B cell (primary cell): ENCODE measurements at regions not wholly inside any gene's neighbourhood (a gene's known extent, or its start where the extent isn't known, plus 50 kb on each side); places are given as distances from the start of the nearest gene placed in this dataset.

ENCODE experiments used
- ATAC-seq: fragments of 200-7000 bp; cut with Tn5 transposase; one replicate; pipeline ENCODE4 v1.10.0; 2021; ENCODE audit warnings: low read depth, mild to moderate bottlenecking, moderate number of reproducible peaks, moderate library complexity
- CTCF ChIA-PET: fragments of 350-600 bp; sonication (Branson Sonifier 250); formaldehyde crosslinking; loops from one replicate; lab custom pipeline; 2021; ENCODE audit warnings: antibody characterized with exemption, inconsistent platforms; lab: Charles Lee
- POLR2A ChIA-PET: fragments of 350-600 bp; sonication (Branson Sonifier 250); formaldehyde crosslinking; loops from one replicate; lab custom pipeline; 2021; ENCODE audit warnings: antibody characterized with exemption; lab: Charles Lee
- DNase-seq: peaks from one replicate; pipeline ENCODE4 v3.0.0; 2013
- H2AFZ ChIP-seq: 2 replicates; pipeline ENCODE4 v1.6.1; 2012; ENCODE audit warnings: mild to moderate bottlenecking, low read depth, low read length; ENCODE audit not compliant: insufficient read depth, poor library complexity, severe bottlenecking
- H3K27ac ChIP-seq, 2 donors: 1 replicate in 1 of 2; 2 replicates in 1 of 2; pipeline ENCODE4 v1.5.1; 2012 to 2013; ENCODE audit warnings: low read length in 2 of 2, mild to moderate bottlenecking in 2 of 2, moderate library complexity in 1 of 2
- H3K27me3 ChIP-seq, 4 experiments: fragments of 200-600 bp in 1 of 4; sonication (generic) in 1 of 4; replicated peaks in 1 of 4; 1 replicate in 2 of 4; 2 replicates in 2 of 4; pipeline versions ENCODE4 v1.6.1 to v1.7.0; 2013 to 2016; ENCODE audit warnings: low read length in 3 of 4, mild to moderate bottlenecking in 2 of 4, mixed read lengths in 1 of 4, moderate library complexity in 1 of 4; ENCODE audit not compliant: insufficient read depth in 4 of 4, control insufficient read depth in 3 of 4; ENCODE audit errors: control extremely low read depth in 1 of 4
- H3K36me3 ChIP-seq, 2 experiments: replicated peaks in 1 of 2; 1 replicate in 1 of 2; 2 replicates in 1 of 2; pipeline versions ENCODE4 v1.6.1 to v1.7.1; 2013; ENCODE audit warnings: low read length in 1 of 2; ENCODE audit not compliant: insufficient read depth in 2 of 2, control insufficient read depth in 1 of 2; ENCODE audit errors: control extremely low read depth in 1 of 2, extremely low read depth in 1 of 2
- H3K4me1 ChIP-seq, 2 donors: fragments of 200-600 bp in 1 of 2; sonication (generic) in 1 of 2; 1 replicate in 1 of 2; 2 replicates in 1 of 2; pipeline versions ENCODE4 v1.5.1 to v1.6.1; 2013 to 2017; ENCODE audit warnings: low read length in 2 of 2; ENCODE audit not compliant: control insufficient read depth in 2 of 2, insufficient read depth in 2 of 2
- H3K4me2 ChIP-seq: replicated peaks from 2 replicates; pipeline ENCODE3; 2012; ENCODE audit warnings: mild to moderate bottlenecking, low read depth, low read length; ENCODE audit not compliant: poor library complexity, severe bottlenecking
- H3K4me3 ChIP-seq, 5 experiments: fragments of 200-600 bp in 1 of 5; sonication (generic) in 1 of 5; 1 replicate in 3 of 5; 2 replicates in 2 of 5; pipeline versions ENCODE4 v1.5.1 to v1.7.0; 2011 to 2016; ENCODE audit warnings: low read length in 4 of 5, mild to moderate bottlenecking in 4 of 5, low read depth in 2 of 5, control low read depth in 1 of 5, moderate library complexity in 1 of 5; ENCODE audit not compliant: insufficient read depth in 1 of 5; ENCODE audit errors: control extremely low read depth in 1 of 5, extremely low read depth in 1 of 5
- H3K79me2 ChIP-seq: fragments of 200-600 bp; sonication (generic); one replicate; pipeline ENCODE4 v1.6.0; 2016; ENCODE audit warnings: low read length; ENCODE audit not compliant: control insufficient read depth, insufficient read depth
- H3K9ac ChIP-seq: fragments of 200-600 bp; sonication (generic); 2 replicates; pipeline ENCODE4 v1.6.1; 2017; ENCODE audit warnings: mild to moderate bottlenecking, low read length, moderate library complexity
- H3K9me3 ChIP-seq, 3 donors: one replicate each; pipeline versions ENCODE4 v1.6.1 to v1.7.1; 2013; ENCODE audit warnings: low read length in 2 of 3; ENCODE audit not compliant: control insufficient read depth in 2 of 3, insufficient read depth in 1 of 3; ENCODE audit errors: control extremely low read depth in 1 of 3
- H4K20me1 ChIP-seq: 2 replicates; pipeline ENCODE4 v1.6.0; 2012; ENCODE audit warnings: mild to moderate bottlenecking, low read length; ENCODE audit not compliant: insufficient read depth, control insufficient read depth, poor library complexity, severe bottlenecking
- H3K27ac Mint-ChIP-seq: one replicate; pipeline ENCODE4 v1.8.0; 2021; ENCODE audit warnings: mixed read lengths
- H3K27me3 Mint-ChIP-seq: one replicate; pipeline ENCODE4 v1.8.0; 2021; ENCODE audit warnings: mixed read lengths
- H3K4me1 Mint-ChIP-seq: one replicate; pipeline ENCODE4 v1.8.0; 2021; ENCODE audit warnings: mixed read lengths
- H3K4me3 Mint-ChIP-seq: one replicate; pipeline ENCODE4 v1.8.0; 2021; ENCODE audit warnings: mixed read lengths
- H3K9me3 Mint-ChIP-seq: one replicate; pipeline ENCODE4 v1.8.0; 2022; ENCODE audit warnings: mixed read lengths; ENCODE audit not compliant: insufficient read depth
- CTCF ChIP-seq: fragments of 200-600 bp; IDR thresholded peaks from one replicate; pipeline ENCODE4 v1.8.0; 2022; ENCODE audit warnings: antibody characterized with exemption, mild to moderate bottlenecking
- EZH2 ChIP-seq: IDR thresholded peaks from 2 replicates; pipeline ENCODE4 v1.6.1; 2012; ENCODE audit warnings: borderline replicate concordance, low read depth, mild to moderate bottlenecking, moderate library complexity, low read length; ENCODE audit not compliant: insufficient read depth, poor library complexity, severe bottlenecking
- WGBS: methylation state at CpG from one replicate; pipeline ENCODE4 v1.1.5; 2013; ENCODE audit warnings: missing lambda C conversion rate; ENCODE audit not compliant: insufficient coverage; 5-methylcytosine and 5-hydroxymethylcytosine counted together
- intact Hi-C: fragments of 100-400 bp; cut with micrococcal nuclease; formaldehyde crosslinking; loops from one replicate; pipeline ENCODE4 v1.10.0; 2022

GRCh38 chr6:151730496-151730870, 77.0 kb upstream of the ESR1 start:
- H3K27ac Mint-ChIP-seq = no peak overlapping the region
- H3K4me3 Mint-ChIP-seq = no peak overlapping the region
- DNase-seq = no peak
- peaks cover 0 to 8% (median 5%) of the 10 kb centered on the region in 3 donors for H3K9me3 ChIP-seq
- no peak overlapping the region for H3K4me2 ChIP-seq
- ATAC-seq = no peak
- no peak overlapping the region for H2AFZ ChIP-seq
- H3K27me3 Mint-ChIP-seq = no peaks in the 10 kb centered on the region
- no peak overlapping the region for H3K9ac ChIP-seq
- no peak for TF ChIP-seq EZH2
- no peak for TF ChIP-seq CTCF
- no peak overlapping the region for H3K27ac ChIP-seq
- ChIA-PET CTCF (no interaction called here), POLR2A (no interaction called here)
- H3K36me3 ChIP-seq = no peaks in the 10 kb centered on the region
- H3K27me3 ChIP-seq = no peaks in the 10 kb centered on the region
- H4K20me1 ChIP-seq = no peaks in the 10 kb centered on the region
- no peaks in the 10 kb centered on the region for H3K4me1 Mint-ChIP-seq
- H3K9me3 Mint-ChIP-seq = no peaks in the 10 kb centered on the region
- intact Hi-C loops = no loop called here
- H3K4me1 ChIP-seq = no peaks in the 10 kb centered on the region
- no CpG with 5 or more reads among the region's 2 CpGs for WGBS
- H3K79me2 ChIP-seq = no peaks in the 10 kb centered on the region
- H3K4me3 ChIP-seq = no peak overlapping the region

- Mint-ChIP-seq H3K4me1 (no peaks in the 10 kb centered on the region), H3K4me3 (no peak overlapping the region), H3K9me3 (no peaks in the 10 kb centered on the region), H3K27ac (no peak overlapping the region), H3K27me3 (no peaks in the 10 kb centered on the region)
- ChIA-PET POLR2A (no interaction called here), CTCF (no interaction called here)
- TF ChIP-seq CTCF (no peak), EZH2 (no peak)
- no peak for ATAC-seq
- no peak overlapping the region for H2AFZ ChIP-seq
- H3K9me3 ChIP-seq = peaks cover 0 to 8% (median 5%) of the 10 kb centered on the region in 3 donors
- no peaks in the 10 kb centered on the region for H3K79me2 ChIP-seq
- H3K4me2 ChIP-seq = no peak overlapping the region
- no peak overlapping the region for H3K4me3 ChIP-seq
- no peaks in the 10 kb centered on the region for H3K4me1 ChIP-seq
- no peaks in the 10 kb centered on the region for H3K36me3 ChIP-seq
- H4K20me1 ChIP-seq = no peaks in the 10 kb centered on the region
- intact Hi-C loops = no loop called here
- DNase-seq = no peak
- no peak overlapping the region for H3K27ac ChIP-seq
- H3K9ac ChIP-seq = no peak overlapping the region
- WGBS = 86% methylated on average over 2 of the region's 3 CpGs
- no peaks in the 10 kb centered on the region for H3K27me3 ChIP-seq
Measured at GRCh38 chr6:151731313-151731712, 76.2 kb upstream of the ESR1 start.
